CD1c-positive myeloid dendritic cell (primary cell): ENCODE measurements at regions not wholly inside any gene's neighbourhood (a gene's known extent, or its start where the extent isn't known, plus 50 kb on each side); places are given as distances from the start of the nearest gene placed in this dataset.

Experiments
- DNase-seq: peaks from one replicate; pipeline ENCODE4 v3.0.0-alpha.2; 2016; ENCODE audit errors: extremely low spot score

- DNase-seq, result no peak
These were observed 185.5 kb downstream of the SCP2D1 start for GRCh38 chr20:18999086-18999485.

GRCh38 chr20:19000078-19000477 is 186.5 kb downstream of the SCP2D1 start:
- DNase-seq, result no peak

- no peak for DNase-seq
These were observed 187.6 kb downstream of the SCP2D1 start for GRCh38 chr20:19001177-19001576.

GRCh38 chr20:19003366-19004336 is 190.1 kb downstream of the SCP2D1 start:
- DNase-seq, result no peak

- no peak for DNase-seq
These were observed 191.4 kb downstream of the SCP2D1 start for GRCh38 chr20:19004975-19005374.

GRCh38 chr20:19008497-19008896 is 194.9 kb downstream of the SCP2D1 start:
- no peak for DNase-seq

- peak; percentile 31 for DNase-seq
These were observed 195.6 kb downstream of the SCP2D1 start for GRCh38 chr20:19009081-19009688.

- no peak for DNase-seq
These were observed 199.1 kb downstream of the SCP2D1 start for GRCh38 chr20:19012676-19013075.

GRCh38 chr20:19013907-19014306 is 198.5 kb upstream of the SLC24A3 start:
- DNase-seq, result no peak

GRCh38 chr20:19015351-19016139 is 196.9 kb upstream of the SLC24A3 start:
- DNase-seq, result peak; percentile 6

- DNase-seq, result no peak
These were observed 196.3 kb upstream of the SLC24A3 start for GRCh38 chr20:19016140-19016497.

- DNase-seq, result no peak
These were observed 195.2 kb upstream of the SLC24A3 start for GRCh38 chr20:19017104-19017690.

GRCh38 chr20:19018881-19019280 is 193.6 kb upstream of the SLC24A3 start:
- DNase-seq, result no peak

- DNase-seq, result no peak
These were observed 192.6 kb upstream of the SLC24A3 start for GRCh38 chr20:19019734-19020364.

GRCh38 chr20:19021406-19022117 is 190.9 kb upstream of the SLC24A3 start:
- no peak for DNase-seq

- DNase-seq, result no peak
These were observed 190.3 kb upstream of the SLC24A3 start for GRCh38 chr20:19022118-19022575.

- no peak for DNase-seq
These were observed 189.5 kb upstream of the SLC24A3 start for GRCh38 chr20:19022791-19023448.

GRCh38 chr20:19024296-19025035 is 188.0 kb upstream of the SLC24A3 start:
- DNase-seq, result no peak

- no peak for DNase-seq
These were observed 186.9 kb upstream of the SLC24A3 start for GRCh38 chr20:19025430-19026120.
